ENCODE measurements at regions not wholly inside any gene's neighbourhood (a gene's known extent, or its start where the extent isn't known, plus 50 kb on each side); places are given as distances from the start of the nearest gene placed in this dataset.
"Not testable (repeated sequence)": the region's sequence is repeated elsewhere in the genome, so short reads cannot be mapped to it uniquely, and the experiment has no call there.

DNA sequence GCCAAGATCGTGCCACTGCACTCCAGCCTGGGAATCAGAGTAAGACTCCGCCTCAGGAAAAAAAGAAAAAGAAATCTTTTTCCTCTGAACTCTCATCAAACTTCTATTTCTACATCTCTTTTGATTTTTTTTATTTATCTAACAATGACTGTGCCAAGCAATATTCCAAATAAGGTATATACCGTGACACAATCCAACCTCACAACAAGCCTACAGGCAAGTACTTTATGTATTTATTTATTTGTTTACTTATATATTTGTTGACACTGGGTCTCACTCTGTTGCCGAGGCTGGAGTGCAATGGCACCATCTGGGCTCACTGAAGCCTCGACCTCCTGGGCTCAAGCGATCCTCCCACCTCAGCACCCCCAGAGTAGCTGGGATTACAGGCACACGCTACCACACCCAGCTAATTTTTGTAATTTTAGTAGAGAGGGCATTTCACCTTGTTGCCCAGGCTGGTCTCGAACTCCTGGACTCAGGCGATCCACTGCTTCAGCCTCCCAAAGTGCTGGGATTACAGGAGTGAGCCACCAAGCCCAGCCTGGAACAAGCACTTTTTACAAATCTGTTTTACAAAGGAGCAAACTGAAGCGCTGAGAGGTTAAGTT, 94.9 kb upstream of the CHD2 start:
- no peak for DNase-seq

DNA sequence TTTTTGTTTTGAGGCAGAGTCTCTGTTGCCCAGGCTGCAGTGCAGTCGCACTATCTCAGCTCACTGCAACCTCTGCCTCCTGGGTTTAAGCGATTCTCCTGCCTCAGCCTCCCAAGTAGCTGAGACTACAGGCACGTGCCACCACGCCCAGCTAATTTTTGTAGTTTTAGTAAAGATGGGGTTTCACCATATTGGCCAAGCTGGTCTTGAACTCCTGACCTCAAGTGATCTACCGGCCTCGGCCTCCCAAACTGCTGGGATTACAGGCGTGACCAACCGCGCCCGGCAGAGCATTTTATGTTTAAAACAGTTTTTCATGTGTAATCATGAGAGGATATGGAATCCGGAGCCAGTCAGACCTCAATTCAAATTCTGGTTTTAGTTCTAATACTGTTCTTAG, 94.0 kb upstream of the CHD2 start:
- not testable (repeated sequence) for DNase-seq

DNA sequence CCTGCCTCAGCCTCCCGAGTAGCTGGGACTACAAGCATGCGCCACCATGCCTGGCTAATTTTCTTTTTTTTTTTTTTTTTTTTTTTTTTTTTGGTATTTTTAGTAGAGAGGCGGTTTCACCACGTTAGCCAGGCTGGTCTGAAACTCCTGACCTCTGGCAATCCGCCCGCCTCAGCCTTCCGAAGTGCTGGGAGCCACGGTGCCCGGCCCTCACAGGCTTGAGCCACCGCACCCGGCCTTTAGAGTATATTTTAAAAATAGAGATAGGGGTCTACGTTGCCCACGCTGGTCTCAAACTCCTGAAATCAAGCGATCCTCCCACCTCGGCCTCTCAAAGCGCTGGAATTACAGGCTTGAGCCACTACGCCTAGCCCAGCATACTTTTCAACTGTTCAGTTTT, 93.4 kb upstream of the CHD2 start:
- no peak for DNase-seq

DNA sequence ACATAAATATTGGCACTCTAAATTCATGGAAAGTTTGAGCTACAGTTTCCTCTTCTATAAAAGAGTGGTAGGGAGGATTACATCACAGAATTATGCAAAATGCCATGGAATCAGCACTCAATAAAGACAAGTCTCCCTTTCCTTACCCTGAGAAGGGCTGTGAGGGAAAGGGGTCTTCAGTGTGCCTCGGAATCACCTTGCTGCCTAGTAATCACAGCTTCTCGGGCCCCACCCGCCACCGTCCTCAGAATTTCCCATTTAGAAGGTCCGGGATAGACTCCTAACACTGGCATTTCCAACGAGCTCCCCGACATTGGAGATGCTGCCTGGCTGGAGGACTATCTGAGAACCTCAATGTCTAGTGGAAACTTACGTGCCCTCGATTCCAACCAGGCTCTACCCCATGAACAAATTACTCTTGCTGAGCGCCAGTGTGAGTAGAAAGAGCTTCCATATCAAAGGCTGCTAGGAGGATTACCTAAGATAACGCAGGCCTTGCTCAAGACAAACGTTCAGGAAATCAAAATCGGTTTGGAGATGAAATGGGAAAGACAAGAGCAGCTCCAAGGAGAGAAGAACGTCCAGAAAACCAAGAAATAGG, 92.1 kb upstream of the CHD2 start:
- peak; percentile 78 to 79 for DNase-seq

DNA sequence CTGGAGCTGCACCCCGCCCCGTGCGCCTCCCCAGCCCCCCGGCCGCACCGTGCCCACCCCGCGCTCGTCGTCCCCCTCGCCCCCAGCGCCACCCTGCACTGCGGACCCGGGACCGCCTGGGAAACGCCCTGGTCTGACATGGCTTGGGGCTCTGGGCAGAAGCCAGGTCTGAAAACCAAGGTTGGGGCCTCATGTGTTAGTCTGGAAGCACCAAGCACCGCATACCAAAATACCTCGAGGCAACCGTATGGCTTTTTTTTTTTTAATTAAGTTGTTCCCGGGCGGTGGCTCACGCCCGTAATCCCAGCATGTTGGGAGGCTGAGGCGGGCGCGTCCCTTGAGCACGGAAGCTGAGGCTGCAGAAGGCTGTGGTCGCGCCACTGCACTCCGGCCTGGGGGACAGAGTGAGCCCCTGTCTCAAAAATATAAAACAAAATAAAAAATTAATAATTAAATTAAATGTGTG, 91.5 kb upstream of the CHD2 start:
- peak in 1 of 2 donors; percentile 24 for DNase-seq

- peak; percentile 97 to 98 for DNase-seq
Observed at GRCh38 chr15:92809064-92809879, 90.9 kb upstream of the CHD2 start.

DNA sequence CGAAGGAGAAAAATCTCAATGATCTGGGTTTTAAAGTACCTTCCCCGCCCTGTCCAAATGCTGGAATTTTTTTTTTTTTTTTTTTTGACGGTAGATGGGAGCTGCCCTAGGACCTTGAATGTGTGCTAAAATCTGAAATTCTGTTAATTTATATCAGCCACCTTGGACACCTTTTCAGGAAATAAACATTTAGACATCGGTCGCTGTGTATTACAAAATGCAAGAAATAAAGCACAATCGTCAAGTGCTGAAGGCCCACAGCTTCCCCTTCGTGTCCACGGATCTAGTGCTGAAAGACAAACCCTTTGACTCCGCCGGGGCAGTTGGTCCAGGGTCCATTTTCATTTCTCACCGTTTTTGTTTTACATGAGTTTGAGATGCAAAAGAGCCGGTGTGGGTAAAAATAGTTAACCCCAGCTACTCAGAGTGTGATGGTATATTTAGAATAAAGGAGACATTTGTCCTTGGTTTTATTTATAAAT, 90.2 kb upstream of the CHD2 start:
- DNase-seq: peak; percentile 79 to 80

GRCh38 chr15:92810418-92811138, 89.5 kb upstream of the CHD2 start:
- DNase-seq: peak; percentile 59 to 75

DNA sequence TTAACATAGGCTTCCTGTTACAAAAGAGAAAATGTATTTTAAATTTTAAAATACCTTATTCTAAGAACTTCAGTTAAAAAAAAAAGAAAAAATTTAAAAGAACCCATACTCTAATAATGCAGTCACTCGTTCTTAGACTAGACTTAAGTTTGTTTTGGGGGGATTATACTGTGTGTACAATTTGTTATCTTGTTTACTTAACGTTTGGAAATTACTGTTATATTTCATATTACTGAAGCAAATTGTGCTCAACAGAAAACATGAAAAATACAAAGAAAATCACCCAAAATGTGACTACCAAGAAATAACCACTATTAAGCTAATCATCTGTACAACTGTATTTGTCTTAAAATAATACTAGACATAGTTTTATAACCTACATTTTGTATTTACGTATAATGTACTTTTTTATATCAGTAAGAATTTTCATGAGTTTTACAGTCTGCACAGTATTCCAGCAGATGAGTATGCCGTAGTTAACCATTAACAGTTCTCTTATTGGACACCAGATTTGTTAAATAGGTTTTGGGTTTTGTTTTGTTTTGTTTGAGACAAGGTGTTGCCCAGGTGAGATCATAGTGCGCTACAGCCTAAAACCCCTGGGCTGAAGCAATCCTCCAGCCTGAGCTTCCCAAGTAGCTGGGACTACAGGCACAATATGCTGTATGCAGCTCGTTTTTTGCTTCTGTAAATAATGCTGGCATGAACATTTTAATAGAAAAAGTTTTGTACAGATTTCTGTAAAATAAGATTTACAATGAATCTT, 88.8 kb upstream of the CHD2 start:
- DNase-seq: no peak

DNA sequence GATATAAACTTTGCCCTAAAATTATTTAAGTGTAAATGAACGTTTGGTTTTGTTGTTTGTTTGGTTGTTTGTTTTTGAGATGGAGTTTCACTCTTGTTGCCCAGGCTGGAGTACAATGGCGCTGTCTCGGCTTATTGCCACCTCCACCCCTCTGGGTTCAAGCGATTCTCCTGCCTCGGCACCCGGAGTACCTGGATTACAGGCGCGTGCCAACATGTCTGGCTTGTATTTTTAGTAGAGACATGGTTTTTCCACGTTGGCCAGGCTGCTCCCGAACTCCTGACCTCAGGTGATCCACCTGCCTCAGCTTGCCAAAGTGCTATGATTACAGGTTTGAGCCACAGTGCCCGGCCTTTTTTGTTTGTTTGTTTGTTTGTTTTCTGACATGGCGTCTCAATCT, 87.9 kb upstream of the CHD2 start:
- no peak for DNase-seq

DNA sequence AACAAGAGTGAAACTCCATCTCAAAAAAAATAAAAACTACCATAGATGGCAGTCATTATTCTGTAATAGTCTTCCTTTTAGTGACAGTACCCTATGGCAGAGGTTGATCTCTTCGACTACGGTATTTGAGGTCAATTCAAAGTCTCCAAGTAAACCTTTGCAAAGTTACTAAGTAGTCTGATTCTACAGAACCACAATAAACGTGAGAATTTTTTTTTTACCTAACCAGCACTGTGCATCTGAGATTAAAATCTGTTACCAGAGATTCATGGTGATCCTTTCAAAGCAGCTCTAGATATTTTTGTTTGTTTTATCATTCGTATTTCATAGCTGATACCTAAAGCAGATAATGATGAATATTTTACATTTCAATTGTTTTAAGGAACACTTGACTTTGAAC, 86.6 kb upstream of the CHD2 start:
- no peak for DNase-seq

- DNase-seq: peak; percentile 50
Observed at GRCh38 chr15:92817339-92817886, 82.7 kb upstream of the CHD2 start.

DNA sequence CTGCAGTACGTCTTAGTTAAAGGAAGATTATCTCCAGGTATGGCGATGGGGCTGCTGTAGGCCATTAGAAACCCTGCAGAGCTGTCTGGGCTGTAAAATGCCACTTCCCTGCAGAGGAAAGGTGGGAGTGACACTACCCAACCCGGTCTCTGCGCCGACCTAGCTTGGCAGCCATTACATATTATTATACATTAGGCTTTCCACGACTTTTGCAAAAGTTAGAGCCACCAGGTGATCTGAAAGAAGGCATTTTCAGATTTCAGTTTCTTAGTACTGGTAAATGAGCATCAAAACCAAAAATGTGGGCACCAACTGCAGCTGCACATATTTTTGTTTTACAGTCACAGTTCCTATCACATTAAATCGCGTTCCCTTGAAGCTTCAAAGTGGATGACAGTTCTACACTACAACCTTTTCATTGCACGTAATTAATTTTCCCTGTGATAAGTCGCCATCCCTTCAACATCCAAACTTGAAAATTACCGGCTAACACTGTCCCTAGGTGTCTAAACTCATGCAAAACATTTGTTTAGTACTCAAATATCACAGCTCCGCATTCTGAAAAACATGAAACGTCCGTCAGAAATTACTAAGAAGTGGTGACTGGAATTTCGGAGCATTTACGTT, 81.4 kb upstream of the CHD2 start:
- no peak for DNase-seq

GRCh38 chr15:92819278-92820235, 80.6 kb upstream of the CHD2 start:
- DNase-seq: no peak

DNA sequence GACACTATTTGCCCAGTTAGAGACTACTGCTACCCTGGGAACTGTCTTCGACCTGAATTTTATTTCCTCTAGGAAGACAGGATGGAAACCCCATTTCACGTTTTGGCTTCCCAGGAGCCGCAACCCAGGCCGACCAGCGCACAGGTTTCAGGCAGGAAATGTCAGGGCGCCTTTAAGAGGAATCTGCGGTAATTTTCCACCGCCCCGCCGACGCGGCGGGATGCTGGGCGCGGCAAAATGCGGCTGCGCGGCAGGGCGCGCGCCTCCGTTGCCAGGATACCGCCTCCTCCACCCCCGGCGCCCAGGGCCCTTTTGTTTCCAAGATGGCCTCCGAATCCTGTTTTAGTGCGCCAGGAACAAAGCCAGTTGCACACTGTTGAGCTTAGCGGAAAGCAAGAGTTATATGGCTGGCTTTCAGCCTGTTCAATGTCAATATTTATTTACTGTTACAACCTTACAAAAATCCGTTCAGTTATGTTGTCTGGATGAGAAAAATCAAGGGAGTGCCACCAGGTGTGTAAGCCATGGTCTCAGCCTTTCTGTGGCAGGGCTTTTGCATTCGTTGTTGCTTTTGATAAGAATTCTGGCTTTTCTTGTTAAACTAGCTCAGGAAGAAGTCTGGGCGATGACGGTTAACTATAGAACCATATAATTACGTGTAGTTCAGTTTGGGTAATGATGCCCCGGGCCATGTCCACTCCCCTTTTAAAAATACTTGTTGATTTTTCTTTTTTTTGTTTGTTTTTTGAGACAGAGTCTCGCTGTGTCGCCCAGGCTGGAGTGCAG, 79.7 kb upstream of the CHD2 start:
- peak; percentile 86 to 92 for DNase-seq

DNA sequence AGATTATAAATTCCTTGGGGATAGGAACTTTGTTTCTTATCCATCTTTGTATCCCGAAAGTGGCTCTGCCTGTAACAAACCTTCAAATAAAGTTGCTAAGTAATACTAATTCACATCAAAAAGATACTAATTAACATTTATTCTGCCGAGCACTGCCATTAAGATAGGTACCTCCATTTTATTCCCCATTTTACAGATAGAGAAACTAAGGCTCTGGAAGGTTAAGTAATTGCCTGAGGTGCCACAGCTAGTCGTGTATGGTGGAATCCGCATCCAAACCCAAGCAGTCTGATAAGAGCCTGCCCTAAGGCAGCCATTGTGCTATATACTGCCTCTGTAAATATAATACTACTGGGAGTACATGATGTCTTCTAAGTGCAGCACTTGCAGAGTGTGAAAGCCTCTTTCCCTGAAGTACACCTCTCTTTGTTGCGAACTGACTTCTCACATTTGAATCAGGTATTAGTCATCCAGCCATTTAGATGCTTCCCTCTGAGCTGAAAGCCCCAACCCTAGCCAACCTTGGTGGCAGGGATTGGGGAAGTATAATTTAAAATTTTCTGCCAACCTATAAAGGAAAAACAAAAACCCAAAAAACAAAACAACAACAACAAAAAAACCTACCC, 78.5 kb upstream of the CHD2 start:
- no peak for DNase-seq

- no peak for DNase-seq
Observed at GRCh38 chr15:92822216-92823144, 77.6 kb upstream of the CHD2 start.

- no peak for DNase-seq
Observed at GRCh38 chr15:92825985-92826384, 74.1 kb upstream of the CHD2 start.
